GDM1 (cell line): ENCODE measurements at regions not wholly inside any gene's neighbourhood (a gene's known extent, or its start where the extent isn't known, plus 50 kb on each side); places are given as distances from the start of the nearest gene placed in this dataset.

Source experiments
- DNase-seq: peaks from one replicate; lab custom pipeline; 2025; lab: John Stamatoyannopoulos, UW

- no peak for DNase-seq
These were observed 1144.4 kb downstream of the NLGN4X start for GRCh38 chrX:5084279-5084678.

GRCh38 chrX:5082705-5083104, 1146.0 kb downstream of the NLGN4X start:
- DNase-seq, result no peak

DNA sequence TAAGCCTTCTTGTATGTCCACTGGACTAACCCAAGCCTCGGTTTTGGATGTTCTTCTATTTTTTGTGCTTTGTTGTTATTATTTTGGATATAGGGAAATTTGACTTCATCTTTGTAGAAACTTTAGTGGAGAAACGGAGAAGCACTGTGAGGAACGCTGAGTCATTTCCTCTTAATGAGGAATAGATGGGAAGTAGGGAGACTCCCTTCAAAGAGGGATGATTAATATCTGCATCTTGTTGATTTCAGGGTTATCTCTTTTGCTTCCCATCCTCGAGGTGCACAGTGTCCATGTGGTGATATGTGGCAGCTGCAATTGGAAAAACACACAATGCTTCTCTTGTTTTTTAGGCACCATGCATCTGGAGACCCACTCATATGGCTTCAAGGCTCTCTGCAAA, 1147.9 kb downstream of the NLGN4X start:
- no peak for DNase-seq

- DNase-seq, result no peak
These were observed 1160.1 kb downstream of the NLGN4X start for GRCh38 chrX:5068550-5068949.

GRCh38 chrX:5057786-5058185, 1170.9 kb downstream of the NLGN4X start:
- no peak for DNase-seq

DNA sequence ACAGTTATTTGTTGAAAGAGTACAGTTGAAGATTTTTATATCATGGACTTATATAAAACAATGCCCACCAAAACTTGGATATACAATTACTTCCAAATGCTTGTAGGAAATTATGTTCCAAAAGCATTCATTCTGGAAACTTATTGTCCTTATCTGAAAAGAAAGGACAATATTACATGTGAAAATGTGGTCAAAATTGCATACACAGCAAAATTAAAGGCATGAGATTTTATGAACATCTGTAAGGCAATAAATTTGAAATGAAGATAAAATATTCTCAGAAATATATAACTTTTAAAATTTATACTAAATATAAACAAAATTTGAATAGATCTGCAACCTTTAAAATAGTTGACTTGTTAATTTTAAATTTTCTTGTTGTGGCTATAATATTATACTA, 1173.8 kb downstream of the NLGN4X start:
- DNase-seq, result no peak

DNA sequence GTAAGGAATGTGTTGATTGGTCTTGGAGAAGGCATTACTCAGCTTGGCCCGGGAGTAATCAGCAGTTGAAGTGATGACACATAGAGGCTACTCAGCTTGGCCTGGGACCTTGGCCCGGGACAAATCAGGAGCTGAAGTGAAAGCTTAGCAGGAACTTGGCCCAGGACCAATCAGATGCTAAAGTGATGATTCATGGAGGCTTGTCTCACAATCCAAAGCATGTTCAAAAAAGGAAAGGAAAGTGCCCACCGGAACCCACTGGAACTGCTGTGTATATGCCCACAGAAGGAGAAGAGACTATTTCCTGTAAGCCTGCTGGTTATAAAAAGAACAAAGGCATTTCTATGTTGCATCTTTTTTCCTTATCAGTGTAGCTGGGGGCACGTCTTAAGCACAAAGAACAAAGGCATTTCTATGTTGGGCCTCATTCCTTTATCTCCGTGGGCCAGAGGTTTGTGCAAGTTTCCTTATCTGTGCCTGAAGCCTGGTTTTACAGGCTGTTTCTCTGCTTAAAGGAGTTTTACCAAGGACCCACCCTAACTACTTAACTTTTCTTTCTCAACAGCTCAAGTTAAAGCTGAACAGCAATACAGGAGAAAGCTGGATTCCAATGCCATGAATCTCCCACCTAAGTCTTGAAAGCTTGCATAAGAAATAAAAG, 1176.7 kb downstream of the NLGN4X start:
- peak; percentile 93 for DNase-seq

GRCh38 chrX:5042563-5042962, 1186.1 kb downstream of the NLGN4X start:
- no peak for DNase-seq

DNA sequence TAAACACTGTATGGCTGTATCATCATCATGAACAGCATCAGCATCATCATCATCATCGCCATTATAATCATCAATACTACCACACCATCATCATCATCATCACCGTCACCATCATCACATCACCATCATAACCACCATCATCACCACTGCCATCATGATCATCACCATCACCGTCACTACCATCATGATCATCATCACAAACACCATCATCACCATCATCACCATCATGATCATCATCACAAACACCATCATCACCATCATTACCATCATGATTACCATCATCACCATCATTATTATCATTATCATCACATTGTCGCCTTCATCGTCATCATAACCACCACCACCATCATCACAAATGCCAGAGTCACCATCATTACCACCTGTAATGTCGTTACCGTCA, 1196.9 kb downstream of the NLGN4X start:
- DNase-seq, result no peak

DNA sequence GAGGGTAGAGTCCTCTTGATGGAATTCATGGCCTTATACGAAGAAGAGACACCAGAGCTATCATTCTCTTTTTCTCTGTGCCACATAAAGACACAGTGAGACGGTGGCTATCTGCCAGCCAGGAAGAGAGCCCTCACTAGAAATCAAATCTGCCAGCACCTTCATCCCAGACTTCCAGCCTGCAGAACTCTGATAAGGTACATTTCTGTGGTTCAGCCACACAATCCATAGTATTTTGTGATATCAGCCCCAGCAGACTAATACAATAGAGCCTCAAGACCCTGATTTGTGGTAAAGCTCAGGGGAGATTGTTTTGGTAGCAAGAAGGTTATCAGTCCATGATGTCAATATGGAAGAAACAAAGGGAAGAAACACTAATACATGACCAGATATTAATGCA, 1213.2 kb downstream of the NLGN4X start:
- no peak for DNase-seq

DNA sequence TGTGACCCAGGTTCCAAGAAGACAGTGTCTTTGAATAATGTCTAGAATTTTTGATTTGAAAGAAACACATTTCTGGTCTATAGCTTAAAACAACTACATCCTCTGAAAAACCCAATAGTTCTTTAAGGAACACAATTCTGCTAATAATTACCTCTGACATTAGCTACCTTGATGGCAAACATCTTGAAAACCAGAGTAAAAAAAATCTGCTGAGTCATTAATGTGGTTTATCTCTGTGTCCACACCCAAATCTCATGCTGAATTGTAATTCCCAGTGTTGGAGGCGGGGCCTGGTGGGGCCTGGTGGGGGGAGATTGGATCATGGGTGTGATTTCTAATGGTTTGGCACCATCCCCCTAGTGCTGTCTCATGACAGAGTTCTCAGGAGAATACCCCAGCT, 1233.8 kb downstream of the NLGN4X start:
- no peak for DNase-seq

DNA sequence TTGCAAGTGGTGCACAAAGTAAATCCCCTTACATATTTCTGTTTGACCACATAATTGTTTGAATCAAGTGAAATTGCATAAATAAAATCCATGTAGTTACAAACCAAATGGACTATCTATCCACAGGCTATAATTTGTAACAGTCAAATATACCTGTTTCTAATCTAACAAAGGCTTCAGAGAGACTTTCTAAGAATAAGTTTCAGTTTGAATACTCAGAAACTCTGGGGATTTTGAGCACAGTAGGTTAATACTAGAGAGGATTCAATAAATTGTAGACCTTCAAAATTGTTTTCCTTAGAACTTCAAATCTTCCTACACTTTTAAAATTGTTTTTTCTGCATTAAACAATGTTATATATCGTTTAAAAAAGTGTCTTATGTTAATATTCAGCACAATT, 1250.1 kb downstream of the NLGN4X start:
- no peak for DNase-seq

GRCh38 chrX:4971646-4972045, 1257.0 kb downstream of the NLGN4X start:
- no peak for DNase-seq

GRCh38 chrX:4964112-4964511, 1250.7 kb upstream of the PRKX start:
- DNase-seq, result no peak

DNA sequence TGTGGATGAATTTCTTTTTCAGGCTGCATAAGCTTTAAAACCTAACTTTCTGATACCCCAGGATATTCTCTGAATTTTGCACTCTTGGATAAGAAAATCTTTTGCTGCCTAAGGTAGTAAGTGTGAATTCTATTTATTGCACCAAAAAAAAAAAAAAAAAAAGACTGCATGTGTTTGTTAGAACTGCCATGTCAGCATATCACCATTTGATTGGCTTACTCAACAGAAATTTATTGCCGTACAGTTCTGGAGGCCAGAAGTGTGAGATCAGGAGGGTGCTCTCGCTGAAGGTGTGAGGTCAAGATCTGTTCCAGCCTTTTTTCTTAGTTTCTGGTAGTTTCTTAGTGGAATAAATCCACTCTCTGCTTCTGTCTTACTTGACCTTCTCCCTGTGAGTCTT, 1250.0 kb upstream of the PRKX start:
- no peak for DNase-seq

- no peak for DNase-seq
These were observed 1231.3 kb upstream of the PRKX start for GRCh38 chrX:4944767-4945166.

DNA sequence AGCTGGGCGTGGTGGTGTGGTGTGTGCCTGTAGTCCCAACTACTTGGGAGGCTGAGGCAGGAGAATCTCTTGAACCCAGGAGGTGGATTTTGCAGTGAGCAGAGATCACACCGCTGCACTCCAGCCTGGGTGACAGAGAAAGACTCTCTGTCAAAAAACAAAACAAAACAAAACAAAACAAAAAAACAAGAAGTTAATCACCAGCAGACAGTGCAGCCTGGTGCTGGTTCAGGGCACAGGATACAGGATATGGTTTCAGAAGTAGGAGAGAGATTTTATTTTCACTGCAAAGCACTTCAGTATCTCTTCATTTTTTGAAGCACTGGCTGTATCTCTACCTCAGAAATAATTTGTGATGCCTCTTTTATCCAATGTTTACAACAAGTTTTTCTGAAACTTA, 1222.9 kb upstream of the PRKX start:
- no peak for DNase-seq

DNA sequence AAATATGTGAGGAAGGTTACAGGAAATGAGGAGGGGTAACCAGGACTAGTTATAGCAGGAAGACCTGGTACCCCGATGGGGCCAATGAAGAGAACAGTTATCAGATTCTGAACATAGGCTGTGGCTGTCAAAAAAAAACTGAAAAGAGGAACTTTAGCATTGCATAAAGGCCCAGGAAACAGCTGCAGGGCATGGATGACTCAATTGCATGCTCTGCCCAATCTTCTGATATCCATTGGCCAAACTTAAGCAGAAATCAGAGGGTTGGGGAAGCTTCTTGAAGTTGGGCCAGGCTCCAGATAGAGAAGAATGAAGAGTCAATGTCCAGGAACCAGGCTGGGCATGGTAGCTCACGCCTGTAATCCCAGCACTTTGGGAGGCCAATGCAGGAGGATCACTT, 1222.4 kb upstream of the PRKX start:
- DNase-seq, result peak; percentile 70

DNA sequence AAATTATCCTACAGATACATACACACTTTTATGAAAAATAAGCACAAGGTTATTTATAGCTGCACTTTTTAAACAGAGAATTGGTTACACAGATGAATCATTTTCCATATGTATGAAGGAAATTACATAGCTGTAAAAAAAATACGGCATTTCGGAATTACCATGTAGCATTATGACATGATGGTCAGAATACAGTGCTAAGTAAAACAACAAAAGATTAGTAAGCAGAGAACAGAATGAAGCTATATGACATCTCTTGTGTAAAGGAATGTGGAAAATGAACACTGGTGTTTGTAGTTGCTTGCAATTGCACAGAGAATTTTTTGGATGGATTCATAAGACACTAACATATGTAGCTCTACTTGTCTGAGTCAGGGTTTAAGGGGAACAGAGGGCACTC, 1222.0 kb upstream of the PRKX start:
- DNase-seq, result no peak

DNA sequence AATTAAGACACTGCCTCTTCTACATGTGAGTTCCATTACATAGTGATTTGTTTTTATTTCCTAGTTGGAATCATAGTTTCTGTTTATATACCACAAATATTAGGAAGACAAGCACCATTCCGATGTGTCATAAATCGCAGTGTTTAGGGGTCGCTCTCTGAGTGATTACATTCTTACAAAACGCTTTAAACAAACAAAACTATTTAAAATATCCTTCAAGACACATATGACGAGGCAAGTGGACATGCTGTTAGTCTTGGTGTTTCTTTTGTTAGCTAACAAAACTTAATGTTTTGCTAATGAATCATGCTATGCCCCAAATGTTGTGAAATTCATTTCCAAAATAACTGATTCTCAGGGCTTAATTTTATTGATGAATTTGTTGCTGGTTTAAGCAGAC, 1219.3 kb upstream of the PRKX start:
- no peak for DNase-seq

DNA sequence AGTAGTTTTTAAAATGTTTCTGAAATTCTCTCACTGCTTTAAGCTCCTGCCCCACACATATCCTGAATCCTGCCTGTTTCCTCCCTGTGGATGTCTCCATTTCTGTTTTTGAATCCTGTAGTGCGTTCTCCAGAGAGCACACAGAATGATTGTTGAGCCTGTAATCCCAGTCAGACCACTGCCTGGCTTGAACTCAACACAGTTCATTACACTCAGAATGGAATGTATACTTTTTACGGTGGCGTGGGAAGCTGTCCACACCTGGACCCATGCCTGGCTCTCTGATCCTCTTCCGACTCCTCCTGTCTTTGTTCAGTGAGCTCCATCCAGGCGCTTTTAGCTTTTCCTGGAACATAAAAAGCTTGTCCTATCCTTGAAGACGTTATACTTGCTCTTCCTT, 1217.0 kb upstream of the PRKX start:
- no peak for DNase-seq

- no peak for DNase-seq
These were observed 1212.5 kb upstream of the PRKX start for GRCh38 chrX:4925911-4926310.

DNA sequence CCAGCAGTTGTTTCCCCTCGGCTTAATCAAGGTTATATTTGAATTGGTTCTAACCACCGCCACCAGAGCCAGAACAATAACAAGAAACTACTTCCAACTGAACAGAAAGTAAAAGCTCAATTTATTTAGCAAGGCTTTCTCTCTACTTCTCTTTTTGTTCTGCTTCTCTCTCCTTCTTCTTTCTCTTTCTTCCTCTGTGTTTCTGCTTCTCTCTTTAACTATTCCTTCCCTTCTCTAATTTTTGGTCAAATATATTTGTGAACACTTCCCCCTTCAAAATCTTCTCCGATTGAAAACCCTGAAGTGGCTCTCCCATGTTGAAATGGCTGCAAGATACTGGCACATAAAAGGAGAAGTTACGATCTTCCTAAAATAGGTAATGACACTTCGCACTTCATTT, 1195.9 kb upstream of the PRKX start:
- DNase-seq, result no peak

DNA sequence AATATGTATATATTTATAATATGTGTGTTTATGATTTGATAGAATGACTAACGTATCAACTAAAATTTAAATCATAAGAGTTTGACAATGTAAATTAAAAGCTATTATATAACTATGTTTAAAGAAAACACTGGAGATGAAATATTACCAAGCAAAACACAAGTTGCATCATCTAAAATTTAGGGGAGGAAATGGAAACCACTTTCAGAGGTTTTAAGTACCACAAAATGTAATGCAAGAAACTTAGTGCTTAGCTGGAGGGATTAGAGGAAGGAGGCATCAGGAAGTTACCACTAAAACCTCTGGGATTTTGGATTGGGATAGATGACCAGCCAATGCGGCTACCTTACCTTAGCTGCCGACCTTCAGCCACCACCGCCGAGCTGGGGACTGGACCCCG, 1192.1 kb upstream of the PRKX start:
- no peak for DNase-seq

GRCh38 chrX:4881277-4881676, 1167.8 kb upstream of the PRKX start:
- DNase-seq, result no peak
